Effector memory CD8-positive, alpha-beta T cell (primary cell): ENCODE measurements at regions not wholly inside any gene's neighbourhood (a gene's known extent, or its start where the extent isn't known, plus 50 kb on each side); places are given as distances from the start of the nearest gene placed in this dataset.

Experiments
- ATAC-seq: fragments of 150-1000 bp; cut with Tn5 transposase; replicated peaks from 2 replicates; pipeline ENCODE4 v1.10.0; 2021; ENCODE audit warnings: mild to moderate bottlenecking, moderate library complexity
- DNase-seq, 3 experiments: peaks; one replicate each; pipeline ENCODE4 v3.0.0; 2021
- H3K27ac Mint-ChIP-seq, 2 donors: one replicate each; pipeline ENCODE4 v1.8.0; 2022; ENCODE audit warnings: mild to moderate bottlenecking in 2 of 2, mixed read lengths in 2 of 2, moderate library complexity in 2 of 2
- H3K27me3 Mint-ChIP-seq, 2 donors: one replicate each; pipeline ENCODE4 v1.8.0; 2022; ENCODE audit warnings: mixed read lengths in 2 of 2
- H3K36me3 Mint-ChIP-seq: one replicate; pipeline ENCODE4 v1.8.0; 2022; ENCODE audit warnings: mild to moderate bottlenecking, moderate library complexity, mixed read lengths; ENCODE audit not compliant: insufficient read depth
- H3K4me1 Mint-ChIP-seq, 2 donors: one replicate each; pipeline ENCODE4 v1.8.0; 2022; ENCODE audit warnings: low read depth in 2 of 2, mixed read lengths in 2 of 2
- H3K4me3 Mint-ChIP-seq, 2 donors: one replicate each; pipeline ENCODE4 v1.8.0; 2022; ENCODE audit warnings: mild to moderate bottlenecking in 2 of 2, mixed read lengths in 2 of 2, moderate library complexity in 2 of 2
- H3K9me3 Mint-ChIP-seq, 2 donors: one replicate each; pipeline ENCODE4 v1.8.0; 2022; ENCODE audit warnings: mixed read lengths in 2 of 2

DNA sequence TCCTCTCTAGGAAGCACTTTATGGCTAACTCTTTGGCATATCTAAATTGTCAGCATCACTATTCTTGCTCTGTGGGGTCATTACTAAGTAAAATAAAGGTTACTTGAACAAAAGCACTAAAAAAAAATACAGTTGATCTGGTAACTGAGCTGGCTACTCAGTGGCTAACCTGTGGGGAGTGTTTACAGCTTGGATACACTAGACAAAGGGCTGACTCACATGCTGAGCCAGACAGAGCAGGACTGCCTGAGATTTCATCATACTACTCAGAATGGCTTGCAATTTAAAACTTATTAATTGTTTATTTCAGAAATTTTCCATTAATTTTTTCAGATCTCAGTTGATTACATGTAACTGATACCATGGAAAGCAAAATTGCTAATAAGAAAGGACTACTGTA is 1690.4 kb upstream of the SLC39A10 start:
- DNase-seq (no peak), ATAC-seq (no peak)
- no peaks in the 10 kb centered on the region for H3K36me3 Mint-ChIP-seq
- peaks cover 0 to 2% of the 10 kb centered on the region in 2 donors for H3K9me3 Mint-ChIP-seq
- no peaks in the 10 kb centered on the region for H3K4me1 Mint-ChIP-seq
- H3K27ac Mint-ChIP-seq = no peak overlapping the region
- H3K27me3 Mint-ChIP-seq = no peaks in the 10 kb centered on the region
- no peak overlapping the region for H3K4me3 Mint-ChIP-seq

- Mint-ChIP-seq H3K27me3 (no peaks in the 10 kb centered on the region), H3K4me3 (no peak overlapping the region), H3K36me3 (no peaks in the 10 kb centered on the region), H3K9me3 (peaks cover 0 to 2% of the 10 kb centered on the region in 2 donors), H3K27ac (no peak overlapping the region), H3K4me1 (no peaks in the 10 kb centered on the region)
- ATAC-seq (no peak), DNase-seq (no peak)
These were observed 1691.8 kb upstream of the SLC39A10 start for GRCh38 chr2:193965263-193965662.

DNA sequence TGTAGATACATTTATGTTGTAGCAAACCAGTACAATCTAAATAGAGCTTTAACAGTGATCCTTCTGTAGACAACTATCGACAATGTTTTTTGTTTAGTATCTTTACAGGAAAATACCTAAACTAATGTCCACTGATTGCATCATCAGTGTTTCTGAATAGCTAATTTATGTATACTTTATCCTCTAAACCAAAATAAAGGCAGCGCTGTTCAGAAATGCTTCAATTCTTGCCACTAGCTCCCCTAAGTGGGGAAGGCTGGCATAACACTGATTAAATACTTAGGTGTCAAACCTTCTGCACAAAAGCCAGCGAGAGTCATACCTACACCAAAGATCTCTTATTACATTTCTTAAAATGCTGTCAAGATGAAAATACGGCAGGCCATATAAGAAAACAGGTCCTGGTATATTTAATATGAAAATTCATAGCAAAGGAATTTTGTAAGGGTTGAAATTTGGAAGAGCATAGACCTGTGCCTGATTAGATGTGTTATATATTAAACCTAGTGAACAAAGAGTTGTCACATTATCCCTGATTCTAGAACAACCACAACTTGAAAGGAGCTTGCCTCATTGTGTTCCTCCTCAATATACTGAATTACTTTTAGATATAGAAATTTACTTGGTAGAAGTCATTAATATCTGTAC is 1693.4 kb upstream of the SLC39A10 start:
- Mint-ChIP-seq H3K36me3 (peaks cover 3% of the 10 kb centered on the region), H3K4me3 (no peak overlapping the region), H3K9me3 (no peaks in the 10 kb centered on the region), H3K27ac (no peak overlapping the region), H3K4me1 (no peaks in the 10 kb centered on the region), H3K27me3 (no peaks in the 10 kb centered on the region)
- DNase-seq (no peak), ATAC-seq (no peak)

- peaks cover 0 to 1% of the 10 kb centered on the region in 2 donors for H3K9me3 Mint-ChIP-seq
- no peak overlapping the region for H3K27ac Mint-ChIP-seq
- no peaks in the 10 kb centered on the region for H3K27me3 Mint-ChIP-seq
- H3K36me3 Mint-ChIP-seq = no peaks in the 10 kb centered on the region
- H3K4me3 Mint-ChIP-seq = no peak overlapping the region
- no peak for DNase-seq
- no peak for ATAC-seq
- H3K4me1 Mint-ChIP-seq = no peaks in the 10 kb centered on the region
These were observed 1710.2 kb upstream of the SLC39A10 start for GRCh38 chr2:193946806-193947205.

DNA sequence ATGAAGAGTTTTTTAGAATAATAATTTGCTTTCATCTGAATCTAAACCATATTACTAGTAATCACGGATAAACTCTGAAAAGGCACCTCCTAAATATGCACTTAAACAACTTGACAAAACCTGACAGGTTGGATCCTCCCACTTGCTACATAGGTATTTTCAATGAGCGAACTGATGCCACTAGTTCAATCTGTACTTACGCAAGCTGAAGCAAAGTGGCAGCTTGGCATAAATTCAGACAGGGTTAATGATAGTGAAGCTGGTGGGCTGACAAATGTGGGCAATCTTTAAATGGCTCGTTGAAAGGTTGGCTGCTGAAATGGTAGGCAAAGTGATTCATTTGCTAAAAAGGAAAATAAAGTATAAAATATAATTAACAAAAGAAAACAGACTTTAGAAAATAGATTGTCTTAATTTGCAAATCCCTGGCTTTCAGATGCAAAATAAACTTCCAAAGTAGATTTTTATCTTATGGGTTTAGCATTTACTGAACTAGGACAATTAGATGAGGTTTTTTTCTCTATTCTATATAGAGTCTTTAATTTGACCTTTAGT is 1713.5 kb upstream of the SLC39A10 start:
- Mint-ChIP-seq H3K9me3 (peaks cover 0 to 1% of the 10 kb centered on the region in 2 donors), H3K27me3 (no peaks in the 10 kb centered on the region), H3K4me3 (no peak overlapping the region), H3K4me1 (no peaks in the 10 kb centered on the region), H3K36me3 (no peaks in the 10 kb centered on the region), H3K27ac (no peak overlapping the region)
- DNase-seq (no peak), ATAC-seq (no peak)

- no peaks in the 10 kb centered on the region for H3K9me3 Mint-ChIP-seq
- no peak overlapping the region for H3K27ac Mint-ChIP-seq
- H3K4me1 Mint-ChIP-seq = no peaks in the 10 kb centered on the region
- ATAC-seq = no peak
- no peak overlapping the region for H3K4me3 Mint-ChIP-seq
- no peak for DNase-seq
- no peaks in the 10 kb centered on the region for H3K36me3 Mint-ChIP-seq
- H3K27me3 Mint-ChIP-seq = no peaks in the 10 kb centered on the region
These were observed 1721.9 kb upstream of the SLC39A10 start for GRCh38 chr2:193935114-193935513.

DNA sequence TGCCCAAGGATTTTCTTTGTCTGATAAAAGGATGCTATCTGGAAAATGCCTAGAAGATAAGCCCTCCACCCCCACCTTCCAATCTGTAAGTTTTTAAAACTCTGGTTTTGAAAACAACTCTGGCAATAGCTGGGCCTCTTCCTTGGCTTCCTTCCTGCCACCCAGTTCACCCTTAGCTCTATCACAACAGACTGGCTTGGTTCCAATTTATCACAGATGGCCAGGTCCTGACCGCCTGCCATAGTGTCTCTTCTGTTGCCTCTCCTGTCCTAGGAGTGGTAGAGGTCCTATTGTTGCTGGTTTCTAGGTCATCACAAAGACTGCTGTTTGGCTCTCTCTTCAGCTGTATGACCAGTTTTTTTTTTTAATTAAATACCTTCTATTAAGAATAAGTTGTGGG is 1727.9 kb upstream of the SLC39A10 start:
- no peaks in the 10 kb centered on the region for H3K27me3 Mint-ChIP-seq
- no peaks in the 10 kb centered on the region for H3K4me1 Mint-ChIP-seq
- ATAC-seq = no peak
- no peak overlapping the region for H3K4me3 Mint-ChIP-seq
- no peak overlapping the region for H3K27ac Mint-ChIP-seq
- H3K36me3 Mint-ChIP-seq = no peaks in the 10 kb centered on the region
- peaks cover 0 to 2% of the 10 kb centered on the region in 2 donors for H3K9me3 Mint-ChIP-seq
- DNase-seq = no peak

DNA sequence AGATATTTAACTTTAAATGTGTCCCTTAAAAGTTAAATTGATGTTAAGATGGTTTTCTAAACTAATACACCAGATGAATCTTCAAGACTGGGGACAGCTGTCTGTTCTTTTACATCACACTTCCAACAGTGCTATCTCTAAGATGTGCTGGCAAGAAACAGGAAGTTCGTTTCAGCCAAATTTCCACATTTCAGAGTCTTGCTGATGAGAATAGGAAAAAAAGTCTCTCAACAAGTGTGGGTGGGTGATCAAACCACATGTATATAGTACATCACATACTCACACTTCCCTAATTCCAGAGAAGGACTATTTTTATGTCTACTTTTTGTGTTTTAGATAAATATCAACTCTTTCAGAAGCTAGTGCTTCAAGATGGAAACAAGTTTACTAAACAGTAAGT is 1712.8 kb upstream of the TMEFF2 start:
- H3K4me3 Mint-ChIP-seq = no peak overlapping the region
- no peaks in the 10 kb centered on the region for H3K9me3 Mint-ChIP-seq
- DNase-seq = no peak
- no peak overlapping the region for H3K27ac Mint-ChIP-seq
- H3K27me3 Mint-ChIP-seq = no peaks in the 10 kb centered on the region
- no peaks in the 10 kb centered on the region for H3K36me3 Mint-ChIP-seq
- ATAC-seq = no peak
- no peaks in the 10 kb centered on the region for H3K4me1 Mint-ChIP-seq

GRCh38 chr2:193900292-193900691 is 1705.6 kb upstream of the TMEFF2 start:
- no peak overlapping the region for H3K27ac Mint-ChIP-seq
- H3K4me1 Mint-ChIP-seq = no peaks in the 10 kb centered on the region
- H3K36me3 Mint-ChIP-seq = no peaks in the 10 kb centered on the region
- ATAC-seq (no peak), DNase-seq (no peak)
- H3K9me3 Mint-ChIP-seq = peaks cover 0 to 3% of the 10 kb centered on the region in 2 donors
- H3K4me3 Mint-ChIP-seq = no peak overlapping the region
- H3K27me3 Mint-ChIP-seq = no peaks in the 10 kb centered on the region

DNA sequence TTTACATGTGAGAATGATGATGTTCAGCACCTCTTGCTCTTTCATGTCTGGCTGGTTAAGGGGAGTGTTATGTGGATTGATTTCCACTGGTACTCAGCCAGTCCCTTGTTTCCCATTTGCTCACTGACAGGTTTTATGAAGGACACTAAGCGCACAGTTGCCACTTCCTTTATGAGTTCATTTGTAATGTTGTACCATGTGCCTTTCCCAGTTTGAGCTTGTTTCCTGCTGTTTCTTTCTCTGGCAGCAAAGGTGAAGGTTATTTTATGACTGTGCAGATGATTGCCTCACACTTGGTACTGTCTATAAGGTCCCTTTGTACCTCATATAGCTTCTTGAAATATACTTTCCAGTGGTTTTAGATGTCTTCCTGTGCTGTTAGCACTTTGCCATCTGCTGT is 1700.5 kb upstream of the TMEFF2 start:
- H3K9me3 Mint-ChIP-seq = peaks cover 3 to 4% of the 10 kb centered on the region in 2 donors
- H3K4me1 Mint-ChIP-seq = no peaks in the 10 kb centered on the region
- ATAC-seq (no peak), DNase-seq (no peak)
- no peak overlapping the region for H3K27ac Mint-ChIP-seq
- no peaks in the 10 kb centered on the region for H3K27me3 Mint-ChIP-seq
- H3K36me3 Mint-ChIP-seq = no peaks in the 10 kb centered on the region
- no peak overlapping the region for H3K4me3 Mint-ChIP-seq

DNA sequence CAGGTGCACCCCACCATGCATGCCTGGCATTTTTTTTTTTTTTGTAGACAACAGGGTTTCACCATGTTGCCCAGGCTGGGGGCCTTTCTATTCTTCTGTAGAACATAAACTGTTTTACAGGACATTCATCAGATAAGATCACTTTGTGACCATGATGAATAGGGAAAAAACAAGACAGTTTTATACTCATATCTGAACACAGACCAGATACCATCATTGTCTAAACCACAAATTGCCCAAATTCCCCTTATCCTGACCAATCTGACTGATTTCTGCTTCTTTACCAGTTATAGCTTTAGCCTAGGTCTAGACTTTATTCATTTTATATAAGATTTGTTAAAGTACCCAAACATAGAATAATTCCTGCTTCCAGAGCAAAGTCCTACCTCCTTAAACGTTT is 1699.3 kb upstream of the TMEFF2 start:
- no peak overlapping the region for H3K4me3 Mint-ChIP-seq
- no peaks in the 10 kb centered on the region for H3K36me3 Mint-ChIP-seq
- no peak for ATAC-seq
- DNase-seq = no peak
- no peaks in the 10 kb centered on the region for H3K27me3 Mint-ChIP-seq
- H3K9me3 Mint-ChIP-seq = peaks cover 6 to 9% of the 10 kb centered on the region in 2 donors
- H3K27ac Mint-ChIP-seq = no peak overlapping the region
- H3K4me1 Mint-ChIP-seq = no peaks in the 10 kb centered on the region

GRCh38 chr2:193891023-193891422 is 1696.3 kb upstream of the TMEFF2 start:
- H3K27me3 Mint-ChIP-seq = no peaks in the 10 kb centered on the region
- no peak overlapping the region for H3K4me3 Mint-ChIP-seq
- H3K9me3 Mint-ChIP-seq = peaks cover 3 to 9% of the 10 kb centered on the region in 2 donors
- no peaks in the 10 kb centered on the region for H3K36me3 Mint-ChIP-seq
- H3K4me1 Mint-ChIP-seq = no peaks in the 10 kb centered on the region
- no peak for ATAC-seq
- H3K27ac Mint-ChIP-seq = no peak overlapping the region
- no peak for DNase-seq

DNA sequence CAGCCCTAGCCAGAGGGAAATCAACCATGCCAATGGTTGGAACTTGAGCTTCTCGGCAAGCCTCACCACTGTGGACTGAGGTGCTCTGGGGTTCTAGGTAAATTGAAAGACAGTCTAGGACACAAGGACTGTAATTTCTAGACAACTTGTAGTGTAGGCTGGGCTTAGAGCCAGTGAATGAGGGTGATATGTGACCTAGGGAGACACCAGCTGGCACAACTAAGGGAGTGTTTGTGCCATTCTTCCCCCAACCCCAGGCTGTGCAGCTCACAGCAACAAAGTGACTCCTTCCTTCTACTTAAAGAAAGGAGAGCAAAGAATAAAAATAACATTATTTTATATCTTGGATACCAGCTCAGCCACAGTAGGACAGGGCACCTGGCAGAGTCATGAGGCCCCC is 1690.7 kb upstream of the TMEFF2 start:
- ATAC-seq (no peak), DNase-seq (no peak)
- Mint-ChIP-seq H3K4me3 (no peak overlapping the region), H3K27me3 (no peaks in the 10 kb centered on the region), H3K9me3 (peaks cover 6 to 8% of the 10 kb centered on the region in 2 donors), H3K4me1 (no peaks in the 10 kb centered on the region), H3K27ac (no peak overlapping the region), H3K36me3 (no peaks in the 10 kb centered on the region)

- Mint-ChIP-seq H3K4me3 (no peak overlapping the region), H3K27me3 (no peaks in the 10 kb centered on the region), H3K27ac (no peak overlapping the region), H3K9me3 (peaks cover 0 to 3% of the 10 kb centered on the region in 2 donors), H3K36me3 (no peaks in the 10 kb centered on the region), H3K4me1 (no peaks in the 10 kb centered on the region)
- ATAC-seq (no peak), DNase-seq (no peak)
These were observed 1689.1 kb upstream of the TMEFF2 start for GRCh38 chr2:193883820-193884219.
